PC-3 (cell line): ENCODE measurements at regions not wholly inside any gene's neighbourhood (a gene's known extent, or its start where the extent isn't known, plus 50 kb on each side); places are given as distances from the start of the nearest gene placed in this dataset.

Experiments used
- ATAC-seq: fragments of 200-7000 bp; cut with Tn5 transposase; 2 replicates; pipeline ENCODE4 v1.9.1; 2020; ENCODE audit warnings: mild to moderate bottlenecking, moderate library complexity
- BruUV-seq: library from RNA; stranded (reverse); fragments of 400-500 nt; replicated peaks from 2 replicates; lab custom pipeline; 2021; lab: Mats Ljungman, UMichigan
- CTCF ChIA-PET: fragments of 300-600 bp; sonication (Branson Sonifier 250); formaldehyde crosslinking; loops from one replicate; lab custom pipeline; 2022; ENCODE audit warnings: antibody characterized with exemption; lab: Charles Lee
- POLR2A ChIA-PET: fragments of 300-600 bp; sonication (Branson Sonifier 250); formaldehyde crosslinking; loops from one replicate; lab custom pipeline; 2022; ENCODE audit warnings: antibody characterized with exemption; ENCODE audit not compliant: unreplicated experiment; lab: Charles Lee
- DNase-seq: peaks from one replicate; pipeline ENCODE4 v3.0.0-alpha.2; 2015
- H2AFZ ChIP-seq: fragments of 300-600 bp; sonication (generic); 2 replicates; pipeline ENCODE4 v1.6.0; 2016; ENCODE audit warnings: antibody characterized with exemption, low read length
- H3F3A ChIP-seq: fragments of 300-600 bp; sonication (generic); one replicate; pipeline ENCODE4 v1.6.0; 2017; ENCODE audit warnings: antibody characterized with exemption, low read length, control low read depth, mild to moderate bottlenecking; ENCODE audit not compliant: unreplicated experiment
- H3K27ac ChIP-seq: fragments of 300-600 bp; sonication (generic); 2 replicates; pipeline ENCODE4 v1.5.1; 2016; ENCODE audit warnings: mild to moderate bottlenecking, low read length
- H3K27me3 ChIP-seq: fragments of 300-600 bp; sonication (generic); 2 replicates; pipeline ENCODE4 v1.6.1; 2016; ENCODE audit warnings: low read length, mixed read lengths
- H3K36me3 ChIP-seq: fragments of 300-600 bp; sonication (generic); 2 replicates; pipeline ENCODE4 v1.6.1; 2016; ENCODE audit warnings: low read depth, mixed run types, low read length, mixed read lengths
- H3K4me1 ChIP-seq: fragments of 300-600 bp; sonication (generic); 2 replicates; pipeline ENCODE4 v1.5.1; 2016; ENCODE audit warnings: low read length; ENCODE audit not compliant: insufficient read depth
- H3K4me2 ChIP-seq: fragments of 300-600 bp; sonication (generic); 2 replicates; pipeline ENCODE4 v1.6.0; 2016; ENCODE audit warnings: low read length
- H3K4me3 ChIP-seq: fragments of 300-600 bp; sonication (generic); 2 replicates; pipeline ENCODE4 v1.5.1; 2016; ENCODE audit warnings: mild to moderate bottlenecking, low read length, mixed read lengths
- H3K79me2 ChIP-seq: fragments of 300-600 bp; sonication (generic); 2 replicates; pipeline ENCODE4 v1.6.1; 2017; ENCODE audit warnings: low read length, mixed read lengths
- H3K9ac ChIP-seq: fragments of 300-600 bp; sonication (generic); 2 replicates; pipeline ENCODE4 v1.6.0; 2016; ENCODE audit warnings: mild to moderate bottlenecking, low read length
- H3K9me2 ChIP-seq: fragments of 300-600 bp; sonication (generic); replicated peaks from 2 replicates; pipeline ENCODE4 v1.6.1; 2016; ENCODE audit warnings: mixed run types, low read length, mixed read lengths
- H3K9me3 ChIP-seq: fragments of 300-600 bp; sonication (generic); 2 replicates; pipeline ENCODE4 v1.6.1; 2016; ENCODE audit warnings: low read length, mixed read lengths
- H4K20me1 ChIP-seq: fragments of 300-600 bp; sonication (generic); 2 replicates; pipeline ENCODE4 v1.6.1; 2016; ENCODE audit warnings: low read length, mixed read lengths
- CTCF ChIP-seq: fragments of 300-600 bp; sonication (generic); conservative IDR thresholded peaks from 2 replicates; pipeline ENCODE4 v1.5.1; 2017; ENCODE audit warnings: antibody characterized with exemption, low read depth, mild to moderate bottlenecking, low read length
- EZH2 ChIP-seq: fragments of 300-600 bp; sonication (generic); IDR thresholded peaks from one replicate; pipeline ENCODE4 v1.6.1; 2017; ENCODE audit warnings: antibody characterized with exemption, mild to moderate bottlenecking, low read length; ENCODE audit not compliant: unreplicated experiment
- EZH2phosphoT487 ChIP-seq: fragments of 300-600 bp; sonication (generic); IDR thresholded peaks from 2 replicates; pipeline ENCODE4 v1.6.1; 2018; ENCODE audit warnings: mild to moderate bottlenecking, antibody characterized with exemption, low read length, borderline replicate concordance
- intact Hi-C: fragments of 100-400 bp; cut with micrococcal nuclease; formaldehyde crosslinking; loops from 2 replicates; pipeline ENCODE4 v1.9.0; 2023

- Histone ChIP-seq H3K4me1 (peaks cover 1% of the 10 kb centered on the region), H3K27ac (no peak overlapping the region), H3F3A (no peaks in the 10 kb centered on the region), H4K20me1 (no peaks in the 10 kb centered on the region), H3K36me3 (no peaks in the 10 kb centered on the region), H3K9ac (no peak overlapping the region), H3K4me2 (no peak overlapping the region), H3K27me3 (no peaks in the 10 kb centered on the region), H3K9me2 (no peaks in the 10 kb centered on the region), H2AFZ (no peak overlapping the region), H3K9me3 (no peaks in the 10 kb centered on the region), H3K79me2 (no peaks in the 10 kb centered on the region), H3K4me3 (no peak overlapping the region)
- intact Hi-C loops, result no loop called here
- ChIA-PET POLR2A (no interaction called here), CTCF (no interaction called here)
- DNase-seq (no peak), ATAC-seq (no peak)
- TF ChIP-seq EZH2, result no peak
- TF ChIP-seq CTCF, result no peak
- no peak for TF ChIP-seq EZH2phosphoT487
- BruUV-seq, result no TSS peak
Measured at GRCh38 chr12:76244300-76244699, 103.9 kb downstream of the BBS10 start.

GRCh38 chr12:76242813-76243550 is 105.2 kb downstream of the BBS10 start:
- no TSS peak for BruUV-seq
- H3K4me3 ChIP-seq, result no peak overlapping the region
- H3F3A ChIP-seq, result no peaks in the 10 kb centered on the region
- no peaks in the 10 kb centered on the region for H3K79me2 ChIP-seq
- H3K9ac ChIP-seq, result no peak overlapping the region
- no peak overlapping the region for H3K4me2 ChIP-seq
- intact Hi-C loops, result no loop called here
- H3K36me3 ChIP-seq, result no peaks in the 10 kb centered on the region
- no peaks in the 10 kb centered on the region for H4K20me1 ChIP-seq
- ChIA-PET POLR2A (no interaction called here), CTCF (no interaction called here)
- H3K9me2 ChIP-seq, result no peaks in the 10 kb centered on the region
- TF ChIP-seq EZH2phosphoT487 (no peak), CTCF (no peak), EZH2 (no peak)
- H3K27me3 ChIP-seq, result no peaks in the 10 kb centered on the region
- H2AFZ ChIP-seq, result no peak overlapping the region
- H3K9me3 ChIP-seq, result no peaks in the 10 kb centered on the region
- ATAC-seq, result no peak
- DNase-seq, result no peak
- H3K27ac ChIP-seq, result no peak overlapping the region
- peaks cover 14% of the 10 kb centered on the region for H3K4me1 ChIP-seq

- H3K9me2 ChIP-seq, result no peaks in the 10 kb centered on the region
- no peak overlapping the region for H2AFZ ChIP-seq
- H3K4me2 ChIP-seq, result no peak overlapping the region
- H3K36me3 ChIP-seq, result no peaks in the 10 kb centered on the region
- peaks cover 29% of the 10 kb centered on the region for H3K4me1 ChIP-seq
- no peak overlapping the region for H3K27ac ChIP-seq
- no peaks in the 10 kb centered on the region for H3K79me2 ChIP-seq
- intact Hi-C loops, result no loop called here
- H3K9me3 ChIP-seq, result no peaks in the 10 kb centered on the region
- DNase-seq (no peak), ATAC-seq (no peak)
- H3K9ac ChIP-seq, result no peak overlapping the region
- ChIA-PET CTCF (interaction anchor here (0.7 kb wide), 1 partner anchor 9 kb away, joined by 4 read pairs; no protein-coding TSS in a partner anchor), POLR2A (no interaction called here)
- TF ChIP-seq CTCF (no peak), EZH2phosphoT487 (no peak), EZH2 (no peak)
- no peaks in the 10 kb centered on the region for H4K20me1 ChIP-seq
- peaks cover 11% of the 10 kb centered on the region for H3F3A ChIP-seq
- no peak overlapping the region for H3K4me3 ChIP-seq
- no TSS peak for BruUV-seq
- H3K27me3 ChIP-seq, result no peaks in the 10 kb centered on the region
Measured at GRCh38 chr12:76241371-76241770, 106.8 kb downstream of the BBS10 start.
